ENCODE measurements at regions not wholly inside any gene's neighbourhood (a gene's known extent, or its start where the extent isn't known, plus 50 kb on each side); places are given as distances from the start of the nearest gene placed in this dataset.
A peak's percentile ranks its signal among the peaks of the same experiment; 100 is the strongest.

GRCh38 chr4:18935659-18936345 lies 914.2 kb upstream of the LCORL start:
- H3K36me3 ChIP-seq = no peaks in the 10 kb centered on the region
- H3K27ac ChIP-seq = no peak overlapping the region
- no peaks in the 10 kb centered on the region for H3K9me3 ChIP-seq
- no peak for TF ChIP-seq POLR2AphosphoS5 (IDR thresholded peaks at IDR 0.05)
- TF ChIP-seq CTCF (IDR thresholded peaks at IDR 0.05) = no peak
- no peak for TF ChIP-seq EP300 (IDR thresholded peaks at IDR 0.05)
- TF ChIP-seq POLR2A (IDR thresholded peaks at IDR 0.05) = no peak
- H3K4me1 ChIP-seq = no peaks in the 10 kb centered on the region
- 74 to 100% methylated on average over 1 to 7 of the region's 7 CpGs for WGBS, 2 donors (ENCODE audit: low coverage in 1 of 2)
- H3K4me3 ChIP-seq = no peak overlapping the region
- no peaks in the 10 kb centered on the region for H3K27me3 ChIP-seq
- no peak for ATAC-seq

- 38% methylated on average over 4 of the region's 4 CpGs for WGBS, 2 donors (ENCODE audit: low coverage in 1 of 2)
- H3K27me3 ChIP-seq = no peaks in the 10 kb centered on the region
- no peak for ATAC-seq
These were observed 912.6 kb upstream of the LCORL start for GRCh38 chr4:18934197-18934596.

GRCh38 chr4:18932730-18933339 lies 911.3 kb upstream of the LCORL start:
- 94 to 100% methylated on average over 1 of the region's 1 CpG for WGBS, 2 donors (ENCODE audit: low coverage in 1 of 2)
- Histone ChIP-seq H3K9me3 (no peaks in the 10 kb centered on the region), H3K4me3 (no peak overlapping the region), H3K27ac (no peak overlapping the region), H3K4me1 (no peaks in the 10 kb centered on the region), H3K27me3 (no peaks in the 10 kb centered on the region), H3K36me3 (no peaks in the 10 kb centered on the region)
- no peak for TF ChIP-seq POLR2AphosphoS5 (IDR thresholded peaks at IDR 0.05)
- TF ChIP-seq POLR2A (IDR thresholded peaks at IDR 0.05) = no peak
- no peak for TF ChIP-seq CTCF (IDR thresholded peaks at IDR 0.05)
- no peak for TF ChIP-seq EP300 (IDR thresholded peaks at IDR 0.05)
- ATAC-seq = no peak

More at GRCh38 chr4:18934197-18934596, 912.6 kb upstream of the LCORL start:
- Histone ChIP-seq H3K4me1 (no peaks in the 10 kb centered on the region), H3K9me3 (no peaks in the 10 kb centered on the region), H3K36me3 (no peaks in the 10 kb centered on the region), H3K27ac (no peak overlapping the region), H3K4me3 (no peak overlapping the region)
- TF ChIP-seq EP300 (IDR thresholded peaks at IDR 0.05) (no peak), CTCF (IDR thresholded peaks at IDR 0.05) (peak in 3 of 4 experiments; percentile 12 to 30 (median 21))

- WGBS, 2 donors (ENCODE audit: low coverage in 1 of 2) = 92 to 100% methylated on average over 1 of the region's 1 CpG
- no peaks in the 10 kb centered on the region for H3K4me1 ChIP-seq
- H3K4me3 ChIP-seq = no peak overlapping the region
- no peaks in the 10 kb centered on the region for H3K27me3 ChIP-seq
- no peak for ATAC-seq
- H3K27ac ChIP-seq = no peak overlapping the region
- H3K36me3 ChIP-seq = no peaks in the 10 kb centered on the region
- TF ChIP-seq CTCF (IDR thresholded peaks at IDR 0.05) (no peak), EP300 (IDR thresholded peaks at IDR 0.05) (no peak), POLR2A (IDR thresholded peaks at IDR 0.05) (no peak), POLR2AphosphoS5 (IDR thresholded peaks at IDR 0.05) (no peak)
- peaks cover 0 to 2% (median 0%) of the 10 kb centered on the region in 3 donors for H3K9me3 ChIP-seq
These were observed 910.3 kb upstream of the LCORL start for GRCh38 chr4:18931643-18932377.
